GM12874 (cell line): ENCODE measurements at regions not wholly inside any gene's neighbourhood (a gene's known extent, or its start where the extent isn't known, plus 50 kb on each side); places are given as distances from the start of the nearest gene placed in this dataset.

Source experiments
- TF ChIP-seq, protein P1 (sequence below): IDR thresholded peaks from 2 replicates; pipeline ENCODE4 v1.5.1; 2011; ENCODE audit warnings: low read depth, mild to moderate bottlenecking, control low read depth, low read length, moderate library complexity; ENCODE audit not compliant: insufficient read depth

DNA sequence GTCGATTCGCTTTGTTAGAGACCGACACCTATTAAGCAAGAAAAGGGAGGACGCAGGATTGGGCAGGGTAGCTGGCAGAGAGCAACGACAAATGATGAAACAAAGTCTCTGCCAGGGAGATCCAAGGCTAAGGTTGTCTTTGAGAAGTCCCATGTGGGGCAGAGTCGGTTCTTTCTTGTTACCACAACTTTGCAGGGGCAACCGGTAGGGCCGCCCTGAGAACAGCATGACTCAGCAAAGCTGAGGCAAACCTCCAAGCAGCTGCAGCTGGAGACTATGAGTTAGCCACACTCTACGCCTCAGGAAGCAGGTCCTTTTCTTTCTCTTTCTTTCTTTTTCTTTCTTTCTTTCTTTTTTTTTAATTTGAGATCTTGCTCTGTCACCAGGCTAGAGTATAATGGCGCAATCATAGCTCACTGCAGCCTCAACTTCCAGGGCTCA lies 452.3 kb upstream of the ID2 start:
- TF ChIP-seq, protein P1, sequence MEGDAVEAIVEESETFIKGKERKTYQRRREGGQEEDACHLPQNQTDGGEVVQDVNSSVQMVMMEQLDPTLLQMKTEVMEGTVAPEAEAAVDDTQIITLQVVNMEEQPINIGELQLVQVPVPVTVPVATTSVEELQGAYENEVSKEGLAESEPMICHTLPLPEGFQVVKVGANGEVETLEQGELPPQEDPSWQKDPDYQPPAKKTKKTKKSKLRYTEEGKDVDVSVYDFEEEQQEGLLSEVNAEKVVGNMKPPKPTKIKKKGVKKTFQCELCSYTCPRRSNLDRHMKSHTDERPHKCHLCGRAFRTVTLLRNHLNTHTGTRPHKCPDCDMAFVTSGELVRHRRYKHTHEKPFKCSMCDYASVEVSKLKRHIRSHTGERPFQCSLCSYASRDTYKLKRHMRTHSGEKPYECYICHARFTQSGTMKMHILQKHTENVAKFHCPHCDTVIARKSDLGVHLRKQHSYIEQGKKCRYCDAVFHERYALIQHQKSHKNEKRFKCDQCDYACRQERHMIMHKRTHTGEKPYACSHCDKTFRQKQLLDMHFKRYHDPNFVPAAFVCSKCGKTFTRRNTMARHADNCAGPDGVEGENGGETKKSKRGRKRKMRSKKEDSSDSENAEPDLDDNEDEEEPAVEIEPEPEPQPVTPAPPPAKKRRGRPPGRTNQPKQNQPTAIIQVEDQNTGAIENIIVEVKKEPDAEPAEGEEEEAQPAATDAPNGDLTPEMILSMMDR: no peak

DNA sequence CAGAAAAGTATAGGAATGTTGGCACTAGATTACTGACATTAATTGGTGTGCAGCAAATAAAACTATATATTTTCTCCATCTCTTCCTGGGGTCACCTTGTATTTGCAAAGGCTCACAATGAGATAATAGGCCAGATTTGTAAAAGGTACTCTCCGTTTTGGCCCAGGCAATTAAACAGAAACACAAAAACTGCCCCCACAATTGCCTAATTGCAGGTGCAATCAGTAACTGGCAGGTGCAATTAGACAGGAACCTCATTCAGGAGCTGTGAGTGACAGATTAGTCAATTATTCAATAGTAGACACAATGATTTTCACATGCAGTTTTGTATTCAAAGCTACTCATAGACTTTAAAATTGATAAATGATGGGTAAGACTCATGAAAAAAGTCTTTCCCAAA lies 451.4 kb upstream of the ID2 start:
- TF ChIP-seq, protein P1: no peak

DNA sequence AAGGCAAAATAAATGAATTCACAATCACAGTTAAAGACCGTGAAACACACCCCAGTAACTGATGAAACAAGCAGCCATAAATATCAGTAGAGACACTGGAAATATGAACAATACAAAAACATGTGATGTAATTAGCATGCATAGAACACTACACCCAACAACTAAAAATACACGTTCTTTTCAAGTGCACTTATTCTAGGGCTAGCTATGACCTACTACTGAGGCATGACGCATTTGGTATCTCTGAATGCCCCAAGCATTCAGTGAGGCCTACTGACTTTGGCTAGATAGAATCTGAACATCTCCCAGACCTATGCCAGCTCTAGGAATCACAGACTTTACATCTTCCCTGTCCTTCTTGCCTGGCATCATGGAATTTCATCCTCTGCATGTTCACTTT lies 450.0 kb upstream of the ID2 start:
- TF ChIP-seq, protein P1: no peak

DNA sequence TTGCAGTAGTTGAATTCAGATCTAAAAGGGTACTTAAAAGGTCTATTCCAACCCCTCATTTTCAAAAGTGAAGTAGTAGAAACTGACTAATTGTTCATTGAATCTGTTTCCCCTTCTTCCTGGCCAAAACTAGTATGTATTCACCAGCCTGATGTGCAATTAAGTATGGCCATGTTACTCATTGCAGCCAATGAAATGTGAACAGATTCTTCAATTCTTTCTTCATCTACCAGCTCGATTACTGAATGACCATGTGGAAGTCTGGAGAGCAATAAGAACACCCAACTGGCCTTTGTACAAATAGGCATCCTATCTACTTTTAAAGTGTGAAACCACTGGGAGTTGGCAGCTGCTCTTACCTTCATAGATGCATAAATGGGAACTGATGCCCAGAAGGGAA lies 449.0 kb upstream of the ID2 start:
- TF ChIP-seq, protein P1: no peak

DNA sequence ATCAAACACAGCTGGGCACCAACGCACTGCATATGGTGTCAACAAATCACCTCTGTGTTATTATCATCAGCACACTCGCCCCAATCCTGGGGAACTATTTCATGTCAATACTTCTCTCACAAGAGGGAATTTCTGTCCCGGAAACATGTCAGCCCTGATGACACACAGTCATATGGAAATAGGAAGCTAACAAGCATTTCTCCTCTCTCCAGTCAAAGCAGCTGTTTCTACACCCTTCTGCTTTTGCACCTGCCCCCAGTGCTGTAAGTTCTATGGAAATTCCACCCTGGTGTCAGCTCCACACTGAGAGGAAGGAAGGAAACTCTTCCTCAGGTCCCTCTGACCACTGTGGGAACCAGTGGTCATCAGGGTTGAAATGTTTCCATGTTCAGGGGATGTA lies 447.6 kb upstream of the ID2 start:
- TF ChIP-seq, protein P1: no peak

DNA sequence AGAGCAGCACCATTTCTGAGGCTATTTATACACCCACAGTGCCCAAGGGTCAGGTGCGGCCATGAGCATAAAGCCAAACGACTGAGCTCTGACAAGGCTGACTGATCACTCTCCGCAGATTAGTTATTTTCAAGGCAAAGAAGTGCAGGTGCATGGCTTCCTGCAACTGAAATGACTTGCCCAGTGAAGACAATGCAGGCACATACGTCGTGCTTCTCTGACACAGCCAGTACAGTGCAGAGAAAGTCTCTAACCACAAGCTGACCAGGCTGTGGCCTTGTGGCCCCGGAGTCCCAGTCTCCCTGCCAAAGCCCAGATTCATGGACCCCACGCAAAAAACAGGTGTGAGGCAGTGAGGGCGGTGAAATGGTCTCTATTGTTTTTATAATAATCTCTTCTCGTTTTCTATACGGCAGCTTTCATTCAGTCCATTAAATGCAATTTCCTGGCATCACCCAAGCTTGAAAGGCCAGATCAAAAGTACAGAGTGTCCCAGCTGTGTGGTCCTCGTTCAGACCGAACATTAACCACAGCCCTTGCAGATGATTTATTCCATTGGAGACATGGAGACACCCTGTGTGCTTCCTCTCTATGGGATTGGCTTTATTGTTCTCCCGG lies 447.0 kb upstream of the ID2 start:
- TF ChIP-seq, protein P1: no peak

DNA sequence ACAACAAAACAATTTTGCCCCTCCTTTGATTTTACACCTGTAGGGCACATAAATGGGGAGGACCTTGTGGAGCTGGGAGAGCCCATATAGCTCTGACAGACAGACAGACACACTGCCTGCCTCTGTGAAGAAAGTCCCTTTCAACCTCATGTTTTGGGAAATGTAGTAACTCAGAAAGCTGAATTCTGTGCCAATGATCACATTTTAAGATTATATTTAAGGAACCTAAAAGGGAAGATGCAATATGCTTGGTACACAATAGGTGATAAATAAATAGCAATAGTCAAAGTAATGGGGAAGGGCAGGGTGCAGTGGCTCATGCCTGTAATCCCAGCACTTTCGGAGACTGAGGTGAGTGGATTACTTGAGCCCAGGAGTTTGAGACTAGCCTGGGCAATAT lies 446.4 kb upstream of the ID2 start:
- TF ChIP-seq, protein P1: no peak
